DND-41 (cell line): ENCODE measurements at regions not wholly inside any gene's neighbourhood (a gene's known extent, or its start where the extent isn't known, plus 50 kb on each side); places are given as distances from the start of the nearest gene placed in this dataset.

ENCODE experiments used
- EZH2 ChIP-seq: IDR thresholded peaks from 3 replicates; pipeline ENCODE4 v1.6.1; 2012; ENCODE audit warnings: borderline replicate concordance, low read depth, mild to moderate bottlenecking, moderate library complexity, low read length, inconsistent platforms; ENCODE audit not compliant: severe bottlenecking
- TF ChIP-seq, protein P1 (sequence below): IDR thresholded peaks from 2 replicates; pipeline ENCODE4 v1.5.1; 2012; ENCODE audit warnings: borderline replicate concordance, low read length, moderate library complexity, mild to moderate bottlenecking; ENCODE audit not compliant: poor library complexity, severe bottlenecking; ENCODE audit errors: extremely low read depth

DNA sequence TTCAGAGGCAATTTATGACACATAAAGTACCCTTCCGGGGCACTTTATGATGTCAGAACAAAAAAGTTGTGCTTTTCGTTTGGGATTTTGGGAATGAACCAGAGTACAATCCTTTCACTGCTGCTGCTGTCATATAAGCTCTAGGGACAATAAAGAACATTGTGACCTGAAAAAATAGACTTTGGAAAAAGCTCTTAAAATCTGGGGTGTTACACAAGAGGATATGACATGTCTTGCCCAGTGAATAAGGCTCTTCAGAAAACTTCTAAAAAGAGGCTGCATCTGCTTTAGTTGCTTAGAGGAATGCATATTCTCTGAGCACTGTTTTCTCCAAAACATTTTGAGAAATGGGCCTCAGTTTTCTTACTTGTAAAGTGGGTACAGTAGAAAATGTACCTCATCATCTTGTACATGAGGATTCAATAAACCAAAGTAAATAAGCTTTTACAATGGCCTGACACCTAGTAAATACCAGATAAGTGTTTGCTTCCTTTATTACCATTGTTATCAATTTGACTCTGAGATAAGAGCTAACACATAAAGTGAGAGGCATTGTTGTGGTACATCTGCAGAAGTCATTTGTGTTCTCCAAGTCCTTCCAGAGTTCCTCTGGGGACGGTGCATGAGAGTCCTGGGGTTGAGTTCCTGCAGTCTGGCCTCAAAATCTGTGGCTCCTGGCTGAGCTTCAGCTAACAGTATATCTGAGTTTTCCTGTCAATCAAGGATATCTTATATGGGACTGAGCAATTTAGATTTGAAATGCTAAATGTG, 67.4 kb upstream of the EDNRB start:
- TF ChIP-seq EZH2 = no peak
- TF ChIP-seq, protein P1, sequence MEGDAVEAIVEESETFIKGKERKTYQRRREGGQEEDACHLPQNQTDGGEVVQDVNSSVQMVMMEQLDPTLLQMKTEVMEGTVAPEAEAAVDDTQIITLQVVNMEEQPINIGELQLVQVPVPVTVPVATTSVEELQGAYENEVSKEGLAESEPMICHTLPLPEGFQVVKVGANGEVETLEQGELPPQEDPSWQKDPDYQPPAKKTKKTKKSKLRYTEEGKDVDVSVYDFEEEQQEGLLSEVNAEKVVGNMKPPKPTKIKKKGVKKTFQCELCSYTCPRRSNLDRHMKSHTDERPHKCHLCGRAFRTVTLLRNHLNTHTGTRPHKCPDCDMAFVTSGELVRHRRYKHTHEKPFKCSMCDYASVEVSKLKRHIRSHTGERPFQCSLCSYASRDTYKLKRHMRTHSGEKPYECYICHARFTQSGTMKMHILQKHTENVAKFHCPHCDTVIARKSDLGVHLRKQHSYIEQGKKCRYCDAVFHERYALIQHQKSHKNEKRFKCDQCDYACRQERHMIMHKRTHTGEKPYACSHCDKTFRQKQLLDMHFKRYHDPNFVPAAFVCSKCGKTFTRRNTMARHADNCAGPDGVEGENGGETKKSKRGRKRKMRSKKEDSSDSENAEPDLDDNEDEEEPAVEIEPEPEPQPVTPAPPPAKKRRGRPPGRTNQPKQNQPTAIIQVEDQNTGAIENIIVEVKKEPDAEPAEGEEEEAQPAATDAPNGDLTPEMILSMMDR = no peak
